Mucosa of descending colon (tissue), 3 donors: ENCODE measurements at regions not wholly inside any gene's neighbourhood (a gene's known extent, or its start where the extent isn't known, plus 50 kb on each side); places are given as distances from the start of the nearest gene placed in this dataset.

Experiments used
- ATAC-seq: fragments of 200-7000 bp; cut with Tn5 transposase; one replicate; pipeline ENCODE4 v1.9.1; 2020; ENCODE audit warnings: mild to moderate bottlenecking, moderate library complexity
- DNase-seq, 3 donors: peaks; one replicate each; pipeline ENCODE4 v3.0.0-alpha.2; 2020
- H3K36me3 ChIP-seq: fragments of 200-600 bp; one replicate; pipeline ENCODE4 v1.8.0; 2021; ENCODE audit warnings: low read depth, mild to moderate bottlenecking
- H3K4me1 ChIP-seq: fragments of 200-600 bp; one replicate; pipeline ENCODE4 v1.8.0; 2021; ENCODE audit warnings: low read depth, mild to moderate bottlenecking
- H3K4me3 ChIP-seq: fragments of 200-600 bp; one replicate; pipeline ENCODE4 v1.8.0; 2021; ENCODE audit warnings: mild to moderate bottlenecking
- H3K9me3 ChIP-seq: fragments of 200-600 bp; one replicate; pipeline ENCODE4 v1.8.0; 2021; ENCODE audit warnings: mild to moderate bottlenecking
- intact Hi-C, 2 donors: fragments of 100-400 bp; cut with DNase I in 1 of 2; cut with micrococcal nuclease in 1 of 2; formaldehyde crosslinking; loops; one replicate each; pipeline versions ENCODE4 v1.11.0 to v1.11.1; 2022; cut with DNase I, micrococcal nuclease
- TF ChIP-seq, protein P1 (sequence below): fragments of 200-600 bp; IDR thresholded peaks from one replicate; pipeline ENCODE4 v1.8.0; 2022; ENCODE audit warnings: antibody characterized with exemption, mild to moderate bottlenecking
- donor health status: DM: no; HTN: no; CAD: no; lungs with moderate emphysema.
- donor health status: DM: no; HTN: no; CAD: no.
- donor health status: DM: no; HTN: yes; CAD: no.

DNA sequence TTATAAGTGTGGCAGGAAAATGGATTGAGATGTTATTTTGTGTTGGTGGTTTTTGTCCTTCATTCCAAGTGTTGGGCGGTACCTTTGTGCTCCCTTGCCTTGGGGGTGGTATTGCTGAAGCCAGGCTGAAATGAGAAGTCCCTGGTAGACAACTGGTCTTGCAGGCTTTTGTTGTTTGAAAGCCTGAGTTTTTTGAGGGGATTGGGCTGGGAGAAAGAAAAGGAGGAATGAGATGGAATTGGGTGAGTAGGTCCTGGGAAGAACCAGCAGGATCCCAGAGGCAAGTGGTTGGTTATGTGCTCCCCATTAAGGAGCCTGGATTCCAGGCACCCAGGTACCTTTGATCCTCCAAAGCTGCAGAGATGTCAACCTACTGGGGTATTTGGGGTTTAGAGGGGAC, 93.7 kb upstream of the SLC2A1 start:
- ATAC-seq (no peak), DNase-seq (no peak)
- intact Hi-C loops = no loop called here
- TF ChIP-seq, protein P1, sequence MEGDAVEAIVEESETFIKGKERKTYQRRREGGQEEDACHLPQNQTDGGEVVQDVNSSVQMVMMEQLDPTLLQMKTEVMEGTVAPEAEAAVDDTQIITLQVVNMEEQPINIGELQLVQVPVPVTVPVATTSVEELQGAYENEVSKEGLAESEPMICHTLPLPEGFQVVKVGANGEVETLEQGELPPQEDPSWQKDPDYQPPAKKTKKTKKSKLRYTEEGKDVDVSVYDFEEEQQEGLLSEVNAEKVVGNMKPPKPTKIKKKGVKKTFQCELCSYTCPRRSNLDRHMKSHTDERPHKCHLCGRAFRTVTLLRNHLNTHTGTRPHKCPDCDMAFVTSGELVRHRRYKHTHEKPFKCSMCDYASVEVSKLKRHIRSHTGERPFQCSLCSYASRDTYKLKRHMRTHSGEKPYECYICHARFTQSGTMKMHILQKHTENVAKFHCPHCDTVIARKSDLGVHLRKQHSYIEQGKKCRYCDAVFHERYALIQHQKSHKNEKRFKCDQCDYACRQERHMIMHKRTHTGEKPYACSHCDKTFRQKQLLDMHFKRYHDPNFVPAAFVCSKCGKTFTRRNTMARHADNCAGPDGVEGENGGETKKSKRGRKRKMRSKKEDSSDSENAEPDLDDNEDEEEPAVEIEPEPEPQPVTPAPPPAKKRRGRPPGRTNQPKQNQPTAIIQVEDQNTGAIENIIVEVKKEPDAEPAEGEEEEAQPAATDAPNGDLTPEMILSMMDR = no peak
- H3K4me3 ChIP-seq = no peak overlapping the region
- H3K9me3 ChIP-seq = no peaks in the 10 kb centered on the region
- no peaks in the 10 kb centered on the region for H3K36me3 ChIP-seq
- H3K4me1 ChIP-seq = no peaks in the 10 kb centered on the region

DNA sequence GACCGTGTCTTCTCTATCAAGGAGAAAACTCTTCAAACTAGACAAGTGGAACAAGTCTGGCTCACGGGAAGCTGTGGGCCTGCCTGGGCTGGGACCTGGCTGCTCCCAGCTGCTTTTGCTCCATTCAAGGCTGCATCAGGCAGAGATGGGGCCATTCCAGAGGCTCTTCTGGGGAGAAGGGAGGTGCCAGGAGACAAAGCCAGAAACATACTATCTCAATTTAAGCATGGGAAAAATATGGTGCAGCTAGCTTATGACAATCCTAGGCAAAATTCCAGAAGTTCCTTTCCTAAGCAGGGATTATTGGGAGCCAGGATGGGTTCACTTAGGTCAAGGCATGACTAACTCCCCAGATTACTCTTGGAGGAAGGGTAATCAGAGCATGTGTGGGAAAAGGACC, 90.8 kb upstream of the SLC2A1 start:
- no peaks in the 10 kb centered on the region for H3K4me1 ChIP-seq
- no peaks in the 10 kb centered on the region for H3K9me3 ChIP-seq
- no peaks in the 10 kb centered on the region for H3K36me3 ChIP-seq
- no peak overlapping the region for H3K4me3 ChIP-seq
- no peak for DNase-seq
- TF ChIP-seq, protein P1 = no peak
- intact Hi-C loops = no loop called here
- no peak for ATAC-seq

DNA sequence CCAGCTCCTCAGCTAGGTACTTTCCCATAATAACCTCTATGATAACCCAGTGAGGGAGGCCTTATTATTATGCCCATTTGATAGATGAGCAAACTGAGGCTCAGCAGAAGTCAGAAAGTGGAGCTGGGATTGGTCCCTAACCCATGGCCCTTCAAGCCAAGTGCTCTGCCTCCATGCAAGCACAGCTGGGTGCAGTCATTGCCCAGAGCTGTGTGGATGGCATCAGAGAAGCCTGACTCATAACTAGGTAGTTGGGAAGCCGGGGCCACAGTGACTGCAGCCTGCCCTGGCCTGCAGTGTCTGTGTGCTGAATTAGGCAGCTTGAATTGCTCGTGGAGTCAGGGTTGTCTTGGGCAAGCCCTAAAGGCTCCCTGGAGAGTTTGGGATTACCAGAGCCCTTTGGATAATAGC, 89.9 kb upstream of the SLC2A1 start:
- TF ChIP-seq, protein P1 = no peak
- intact Hi-C loops = no loop called here
- Histone ChIP-seq H3K9me3 (no peaks in the 10 kb centered on the region), H3K4me3 (no peak overlapping the region), H3K36me3 (no peaks in the 10 kb centered on the region), H3K4me1 (no peaks in the 10 kb centered on the region)
- DNase-seq (no peak), ATAC-seq (no peak)

GRCh38 chr1:43047135-43047534, 88.5 kb upstream of the SLC2A1 start:
- H3K9me3 ChIP-seq = no peaks in the 10 kb centered on the region
- H3K4me3 ChIP-seq = no peak overlapping the region
- intact Hi-C loops = no loop called here
- no peak for ATAC-seq
- DNase-seq = no peak
- TF ChIP-seq, protein P1 = no peak
- no peaks in the 10 kb centered on the region for H3K36me3 ChIP-seq
- no peaks in the 10 kb centered on the region for H3K4me1 ChIP-seq

- TF ChIP-seq, protein P1 = no peak
- no peak overlapping the region for H3K4me3 ChIP-seq
- no peaks in the 10 kb centered on the region for H3K9me3 ChIP-seq
- intact Hi-C loops = no loop called here
- no peak for DNase-seq
- no peak for ATAC-seq
- H3K4me1 ChIP-seq = no peaks in the 10 kb centered on the region
- H3K36me3 ChIP-seq = no peaks in the 10 kb centered on the region
Measured at GRCh38 chr1:43044572-43045361, 86.1 kb upstream of the SLC2A1 start.
